Ishikawa (cell line): ENCODE measurements at regions not wholly inside any gene's neighbourhood (a gene's known extent, or its start where the extent isn't known, plus 50 kb on each side); places are given as distances from the start of the nearest gene placed in this dataset.

ENCODE experiments used
- CEBPB ChIP-seq: IDR thresholded peaks from 2 replicates; pipeline ENCODE4 v1.6.1; 2012
- EGR1 ChIP-seq: IDR thresholded peaks from 2 replicates; pipeline ENCODE4 v1.6.1; 2012
- EP300 ChIP-seq: IDR thresholded peaks from 2 replicates; pipeline ENCODE4 v1.6.1; 2012; ENCODE audit warnings: borderline replicate concordance
- MAX ChIP-seq: IDR thresholded peaks from 2 replicates; pipeline ENCODE4 v1.6.1; 2012
- NFIC ChIP-seq: IDR thresholded peaks from 2 replicates; pipeline ENCODE4 v1.6.1; 2012
- RAD21 ChIP-seq: IDR thresholded peaks from 2 replicates; pipeline ENCODE4 v1.6.1; 2012; ENCODE audit warnings: low read depth
- REST ChIP-seq: IDR thresholded peaks from 2 replicates; pipeline ENCODE4 v1.6.1; 2012; ENCODE audit warnings: low read depth, mild to moderate bottlenecking
- TAF1 ChIP-seq: IDR thresholded peaks from 2 replicates; pipeline ENCODE4 v1.6.1; 2012; ENCODE audit warnings: low read depth, mild to moderate bottlenecking
- TCF12 ChIP-seq: IDR thresholded peaks from 2 replicates; pipeline ENCODE4 v1.6.1; 2012; ENCODE audit warnings: low read depth
- TEAD4 ChIP-seq: IDR thresholded peaks from 2 replicates; pipeline ENCODE4 v1.6.1; 2012
- YY1 ChIP-seq: IDR thresholded peaks from 2 replicates; pipeline ENCODE4 v1.6.1; 2012; ENCODE audit warnings: low read depth
- TF ChIP-seq, protein P1 (sequence below): IDR thresholded peaks from 2 replicates; pipeline ENCODE4 v1.6.1; 2012

GRCh38 chr5:117302473-117302872 is 727.9 kb upstream of the SEMA6A start:
- TF ChIP-seq, protein P1, sequence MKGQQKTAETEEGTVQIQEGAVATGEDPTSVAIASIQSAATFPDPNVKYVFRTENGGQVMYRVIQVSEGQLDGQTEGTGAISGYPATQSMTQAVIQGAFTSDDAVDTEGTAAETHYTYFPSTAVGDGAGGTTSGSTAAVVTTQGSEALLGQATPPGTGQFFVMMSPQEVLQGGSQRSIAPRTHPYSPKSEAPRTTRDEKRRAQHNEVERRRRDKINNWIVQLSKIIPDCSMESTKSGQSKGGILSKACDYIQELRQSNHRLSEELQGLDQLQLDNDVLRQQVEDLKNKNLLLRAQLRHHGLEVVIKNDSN, result no peak
- TF ChIP-seq EP300, result no peak
- TF ChIP-seq REST, result no peak
- no peak for TF ChIP-seq MAX
- no peak for TF ChIP-seq EGR1
- TF ChIP-seq TEAD4, result no peak
- no peak for TF ChIP-seq NFIC
- TF ChIP-seq RAD21, result no peak
- TF ChIP-seq TCF12, result no peak
- TF ChIP-seq CEBPB, result no peak
- no peak for TF ChIP-seq YY1
- no peak for TF ChIP-seq TAF1
